Endothelial cell of umbilical vein (primary cell): ENCODE measurements at regions not wholly inside any gene's neighbourhood (a gene's known extent, or its start where the extent isn't known, plus 50 kb on each side); places are given as distances from the start of the nearest gene placed in this dataset.

Experiments
- BruUV-seq: library from RNA; stranded (reverse); fragments of 400-500 nt; replicated peaks from 2 replicates; lab custom pipeline; 2021; lab: Mats Ljungman, UMichigan
- CTCF ChIA-PET: fragments of 300-600, 350-600 bp; sonication (Branson Sonifier 250); formaldehyde crosslinking; loops from one replicate; lab custom pipeline; 2021; ENCODE audit warnings: antibody characterized with exemption, inconsistent platforms; lab: Charles Lee
- POLR2A ChIA-PET: fragments of 300-600, 350-600 bp; sonication (Branson Sonifier 250); formaldehyde crosslinking; loops from one replicate; lab custom pipeline; 2021; ENCODE audit warnings: antibody characterized with exemption, inconsistent platforms; lab: Charles Lee
- DNase-seq: peaks from one replicate; pipeline ENCODE4 v3.0.0-alpha.2; 2011; ENCODE audit warnings: low read depth, low spot score
- FAIRE-seq: peaks from 2 replicates; lab custom pipeline; 2011; peaks lifted over from hg19 to GRCh38; lab: Jason Lieb, UNC
- H2AFZ ChIP-seq: 2 replicates; pipeline ENCODE4 v1.6.0; 2012; ENCODE audit warnings: low read depth, low read length, control low read depth, inconsistent platforms
- H3K27ac ChIP-seq: 2 replicates; pipeline ENCODE4 v1.5.1; 2011; ENCODE audit warnings: low read depth, mild to moderate bottlenecking, control low read depth, low read length, moderate library complexity; ENCODE audit not compliant: insufficient read depth
- H3K27me3 ChIP-seq, 2 experiments: 2 replicates each; pipeline versions ENCODE4 v1.6.0 to v1.6.1; 2011; ENCODE audit warnings: low read length in 2 of 2, mixed read lengths in 1 of 2; ENCODE audit not compliant: control insufficient read depth in 2 of 2, insufficient read depth in 2 of 2
- H3K36me3 ChIP-seq, 2 experiments: 2 replicates in 1 of 2; 3 replicates in 1 of 2; pipeline ENCODE4 v1.5.1; 2011; ENCODE audit warnings: low read length in 2 of 2, mild to moderate bottlenecking in 1 of 2, moderate library complexity in 1 of 2; ENCODE audit not compliant: control insufficient read depth in 2 of 2, insufficient read depth in 2 of 2; ENCODE audit errors: extremely low read depth in 1 of 2
- H3K4me1 ChIP-seq: 3 replicates; pipeline ENCODE4 v1.5.1; 2011; ENCODE audit warnings: mild to moderate bottlenecking, low read length; ENCODE audit not compliant: control insufficient read depth, insufficient read depth; ENCODE audit errors: extremely low read depth
- H3K4me2 ChIP-seq: 2 replicates; pipeline ENCODE4 v1.6.1; 2011; ENCODE audit warnings: low read length, control low read depth, mixed read lengths; ENCODE audit not compliant: insufficient read depth
- H3K4me3 ChIP-seq, 3 experiments: fragments of 200-600 bp in 1 of 3; sonication (generic), shearing (Covaris generic) in 1 of 3; replicated peaks in 1 of 3; 2 replicates each; pipeline ENCODE4 v1.5.1; 2011 to 2016; ENCODE audit warnings: control low read depth in 3 of 3, low read length in 3 of 3, mild to moderate bottlenecking in 2 of 3, inconsistent platforms in 1 of 3, low read depth in 1 of 3, moderate library complexity in 1 of 3; ENCODE audit not compliant: insufficient read depth in 1 of 3
- H3K79me2 ChIP-seq: 2 replicates; pipeline ENCODE4 v1.6.0; 2012; ENCODE audit warnings: low read length, inconsistent platforms; ENCODE audit not compliant: control insufficient read depth, insufficient read depth
- H3K9ac ChIP-seq: replicated peaks from 2 replicates; pipeline ENCODE3; 2011; ENCODE audit warnings: low read length, control low read depth; ENCODE audit not compliant: insufficient read depth; ENCODE audit errors: extremely low read depth
- H3K9me1 ChIP-seq: replicated peaks from 3 replicates; pipeline ENCODE4 v1.6.0; 2011; ENCODE audit warnings: mild to moderate bottlenecking, low read length; ENCODE audit not compliant: control insufficient read depth, insufficient read depth; ENCODE audit errors: extremely low read depth
- H3K9me3 ChIP-seq: replicated peaks from 2 replicates; pipeline ENCODE4 v1.5.1; 2012; ENCODE audit warnings: low read length, inconsistent platforms; ENCODE audit not compliant: control insufficient read depth, insufficient read depth
- H4K20me1 ChIP-seq: replicated peaks from 2 replicates; pipeline ENCODE3; 2011; ENCODE audit warnings: mild to moderate bottlenecking, low read length; ENCODE audit not compliant: control insufficient read depth, insufficient read depth; ENCODE audit errors: extremely low read depth
- CTCF ChIP-seq, 2 donors: IDR thresholded peaks; 1 replicate in 1 of 2; 2 replicates in 1 of 2; pipeline ENCODE4 v1.5.1; 2011; ENCODE audit warnings: low read length in 2 of 2, mild to moderate bottlenecking in 2 of 2, moderate library complexity in 2 of 2, control low read depth in 1 of 2, inconsistent platforms in 1 of 2, low read depth in 1 of 2; ENCODE audit not compliant: insufficient read depth in 1 of 2; ENCODE audit errors: extremely low read depth in 1 of 2
- GATA2 ChIP-seq: IDR thresholded peaks from 2 replicates; pipeline ENCODE4 v1.7.0; 2011; ENCODE audit warnings: low read depth, mild to moderate bottlenecking, moderate library complexity, mixed read lengths, low read length; ENCODE audit not compliant: insufficient read length, insufficient read depth
- dilution Hi-C: fragments of 300-500 bp; cut with MboI; formaldehyde crosslinking; loops from one replicate; pipeline ENCODE4 v1.15.0; 2019; ENCODE audit warnings: low sequenced_read_pairs; ENCODE audit not compliant: extremely low pct_ligation_motif_present
- intact Hi-C: fragments of 100-400 bp; cut with micrococcal nuclease; formaldehyde crosslinking; loops from one replicate; pipeline ENCODE4 v1.10.0; 2022

- Histone ChIP-seq H3K4me1 (no peaks in the 10 kb centered on the region), H3K36me3 (no peaks in the 10 kb centered on the region), H2AFZ (no peak overlapping the region), H3K4me2 (no peak overlapping the region), H3K27ac (no peak overlapping the region), H3K4me3 (no peak overlapping the region), H3K9me1 (no peaks in the 10 kb centered on the region), H3K79me2 (no peaks in the 10 kb centered on the region), H3K9me3 (no peaks in the 10 kb centered on the region), H3K9ac (no peak overlapping the region), H3K27me3 (no peaks in the 10 kb centered on the region), H4K20me1 (no peaks in the 10 kb centered on the region)
- POLR2A ChIA-PET, result no interaction called here
- no peak for TF ChIP-seq GATA2
- BruUV-seq, result no TSS peak
- intact Hi-C loops, result no loop called here
- dilution Hi-C loops, result no loop called here
- CTCF ChIA-PET, result interaction anchor here (1.3 kb wide), 1 partner anchor 12 kb away, joined by 8 read pairs; no protein-coding TSS in a partner anchor
- FAIRE-seq (no peak), DNase-seq (no peak)
These were observed 83.8 kb upstream of the KLHL29 start for GRCh38 chr2:23301136-23301535.

GRCh38 chr2:23302591-23302990 lies 82.4 kb upstream of the KLHL29 start:
- H3K9me1 ChIP-seq, result no peaks in the 10 kb centered on the region
- no peaks in the 10 kb centered on the region for H4K20me1 ChIP-seq
- H3K27ac ChIP-seq, result no peak overlapping the region
- FAIRE-seq, result no peak
- H3K27me3 ChIP-seq, result no peaks in the 10 kb centered on the region
- BruUV-seq, result no TSS peak
- no peak overlapping the region for H2AFZ ChIP-seq
- no peak overlapping the region for H3K4me3 ChIP-seq
- H3K9me3 ChIP-seq, result no peaks in the 10 kb centered on the region
- POLR2A ChIA-PET, result no interaction called here
- intact Hi-C loops, result no loop called here
- no peaks in the 10 kb centered on the region for H3K79me2 ChIP-seq
- no peaks in the 10 kb centered on the region for H3K4me1 ChIP-seq
- CTCF ChIA-PET, result interaction anchor here (1.3 kb wide), 1 partner anchor 10 kb away, joined by 8 read pairs; no protein-coding TSS in a partner anchor
- no peak overlapping the region for H3K4me2 ChIP-seq
- no peak for TF ChIP-seq CTCF (IDR thresholded peaks at IDR 0.05; ENCODE audit: extremely low read depth in 1 of 2, insufficient read depth in 1 of 2, low read depth in 1 of 2, low read length in 2 of 2)
- no peak overlapping the region for H3K9ac ChIP-seq
- dilution Hi-C loops, result no loop called here
- no peak for DNase-seq
- H3K36me3 ChIP-seq, result no peaks in the 10 kb centered on the region
